Lower lobe of right lung (tissue), 2 donors: ENCODE measurements at regions not wholly inside any gene's neighbourhood (a gene's known extent, or its start where the extent isn't known, plus 50 kb on each side); places are given as distances from the start of the nearest gene placed in this dataset.
"Not testable (repeated sequence)": the region's sequence is repeated elsewhere in the genome, so short reads cannot be mapped to it uniquely, and the experiment has no call there.

Experiments
- ATAC-seq, 2 donors: fragments of 200-7000 bp; cut with Tn5 transposase; one replicate each; pipeline ENCODE4 v1.9.1; 2020 to 2022; ENCODE audit warnings: mild to moderate bottlenecking in 2 of 2, moderate library complexity in 2 of 2
- DNase-seq: peaks from one replicate; pipeline ENCODE4 v3.0.0-alpha.2; 2020
- H3K27ac ChIP-seq: fragments of 200-600 bp; one replicate; pipeline ENCODE4 v1.8.0; 2022
- H3K27me3 ChIP-seq: fragments of 200-600 bp; one replicate; pipeline ENCODE4 v1.8.0; 2022; ENCODE audit warnings: low read depth
- H3K36me3 ChIP-seq: fragments of 200-600 bp; one replicate; pipeline ENCODE4 v1.8.0; 2022; ENCODE audit warnings: mild to moderate bottlenecking
- H3K4me1 ChIP-seq: fragments of 200-600 bp; one replicate; pipeline ENCODE4 v1.8.0; 2022
- H3K4me3 ChIP-seq: fragments of 200-600 bp; one replicate; pipeline ENCODE4 v1.8.0; 2022; ENCODE audit warnings: mild to moderate bottlenecking
- H3K9me3 ChIP-seq: fragments of 200-600 bp; one replicate; pipeline ENCODE4 v1.8.0; 2022
- CTCF ChIP-seq: fragments of 200-600 bp; IDR thresholded peaks from one replicate; pipeline ENCODE4 v1.8.0; 2022; ENCODE audit warnings: antibody characterized with exemption, mild to moderate bottlenecking
- intact Hi-C: fragments of 100-400 bp; cut with DNase I; formaldehyde crosslinking; loops from one replicate; pipeline ENCODE4 v1.11.0; 2022
- donor health status: DM: no; HTN: yes; CAD: no; lungs with severe emphysema.

GRCh38 chr21:28018213-28018612 is 974.5 kb downstream of the LTN1 start:
- TF ChIP-seq CTCF: no peak
- no peak for ATAC-seq

GRCh38 chr21:28016571-28016970 is 976.1 kb downstream of the LTN1 start:
- ATAC-seq: no peak

More at GRCh38 chr21:28018213-28018612, 974.5 kb downstream of the LTN1 start:
- intact Hi-C loops: no loop called here
- Histone ChIP-seq H3K36me3 (no peaks in the 10 kb centered on the region), H3K27ac (no peak overlapping the region), H3K9me3 (no peaks in the 10 kb centered on the region), H3K4me1 (no peaks in the 10 kb centered on the region), H3K4me3 (no peak overlapping the region), H3K27me3 (no peaks in the 10 kb centered on the region)
- DNase-seq: no peak

GRCh38 chr21:28013123-28013522 is 979.6 kb downstream of the LTN1 start:
- ATAC-seq, H3K27ac ChIP-seq, H3K4me1 ChIP-seq, H3K9me3 ChIP-seq, H3K27me3 ChIP-seq, intact Hi-C loops, DNase-seq, H3K36me3 ChIP-seq, H3K4me3 ChIP-seq: not testable (repeated sequence)

More at GRCh38 chr21:28016571-28016970, 976.1 kb downstream of the LTN1 start:
- H3K4me1 ChIP-seq: no peaks in the 10 kb centered on the region
- no peaks in the 10 kb centered on the region for H3K36me3 ChIP-seq
- no peak for TF ChIP-seq CTCF
- intact Hi-C loops: no loop called here
- no peak overlapping the region for H3K27ac ChIP-seq
- H3K27me3 ChIP-seq: no peaks in the 10 kb centered on the region
- no peaks in the 10 kb centered on the region for H3K9me3 ChIP-seq
- no peak overlapping the region for H3K4me3 ChIP-seq
- no peak for DNase-seq

DNA sequence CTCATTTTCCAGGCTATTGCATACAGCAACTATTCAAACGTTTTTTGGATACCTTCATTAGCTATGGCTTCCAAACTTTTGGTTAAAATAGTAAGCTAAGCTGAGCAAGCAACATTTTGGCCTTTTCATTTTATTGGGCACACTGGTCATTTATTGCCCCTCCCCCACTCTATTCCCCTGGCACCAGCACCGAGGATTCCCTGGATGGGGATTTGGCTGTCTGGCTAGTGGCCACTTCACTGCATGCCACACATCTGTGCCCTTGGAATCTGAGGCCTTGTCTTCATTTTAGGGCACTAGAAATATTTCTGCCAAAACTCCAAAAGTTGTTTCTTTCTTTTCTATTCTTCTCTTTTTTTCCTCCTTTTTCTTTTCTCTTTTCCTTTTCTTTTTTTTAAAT is 980.7 kb downstream of the LTN1 start:
- intact Hi-C loops, H3K9me3 ChIP-seq, H3K4me1 ChIP-seq, H3K27ac ChIP-seq, H3K36me3 ChIP-seq, ATAC-seq, H3K4me3 ChIP-seq, DNase-seq, H3K27me3 ChIP-seq: not testable (repeated sequence)

DNA sequence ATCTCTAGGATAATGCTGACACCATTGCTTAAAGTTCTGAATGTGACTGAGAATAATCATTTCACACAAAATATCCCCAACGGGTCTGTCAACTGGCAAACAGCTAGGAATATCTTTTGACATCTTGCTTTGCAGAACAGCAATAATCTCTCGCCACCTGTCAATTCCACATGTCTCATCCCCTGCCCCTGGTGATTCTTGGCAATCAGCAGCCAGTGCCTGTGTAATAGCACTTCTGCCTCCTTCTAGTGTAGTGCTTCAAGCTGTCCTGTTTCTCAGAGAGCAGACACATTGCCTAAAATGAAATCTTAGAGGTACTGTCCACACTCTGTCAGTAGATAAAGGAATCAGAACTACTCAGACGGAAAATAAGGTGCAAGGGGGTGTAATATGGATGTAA is 984.4 kb downstream of the LTN1 start:
- H3K36me3 ChIP-seq, H3K9me3 ChIP-seq, DNase-seq, ATAC-seq, H3K27ac ChIP-seq, intact Hi-C loops, H3K27me3 ChIP-seq, H3K4me1 ChIP-seq, H3K4me3 ChIP-seq: not testable (repeated sequence)

GRCh38 chr21:28003627-28004026 is 989.0 kb downstream of the LTN1 start:
- H3K4me1 ChIP-seq, H3K27me3 ChIP-seq, intact Hi-C loops, ATAC-seq, H3K9me3 ChIP-seq, H3K27ac ChIP-seq, H3K4me3 ChIP-seq, H3K36me3 ChIP-seq, DNase-seq: not testable (repeated sequence)

DNA sequence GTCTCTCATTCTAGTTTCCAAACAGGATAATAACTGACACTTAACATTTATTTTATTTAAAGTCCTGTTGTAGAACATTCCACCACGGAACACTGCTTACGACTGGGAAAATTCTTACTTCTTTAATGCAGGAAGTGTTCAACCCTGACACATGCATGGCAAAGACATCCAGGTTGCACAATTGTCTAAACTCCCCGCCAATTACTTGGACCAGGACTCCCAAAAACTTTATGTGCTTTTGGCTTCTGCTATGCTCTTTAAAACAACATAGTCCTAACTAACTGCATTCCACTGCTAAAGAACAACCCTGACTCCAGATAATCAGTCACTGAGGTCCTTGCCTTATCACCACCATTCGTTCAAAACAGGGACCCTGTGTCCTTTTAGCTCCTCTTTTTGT is 995.8 kb downstream of the LTN1 start:
- H3K27ac ChIP-seq, ATAC-seq, DNase-seq, intact Hi-C loops, H3K4me3 ChIP-seq, H3K9me3 ChIP-seq, H3K27me3 ChIP-seq, H3K36me3 ChIP-seq, H3K4me1 ChIP-seq: not testable (repeated sequence)

GRCh38 chr21:27984663-27985325 is 1007.9 kb downstream of the LTN1 start:
- intact Hi-C loops, DNase-seq, ATAC-seq, H3K36me3 ChIP-seq, H3K27ac ChIP-seq, H3K27me3 ChIP-seq, H3K4me1 ChIP-seq, H3K4me3 ChIP-seq, H3K9me3 ChIP-seq: not testable (repeated sequence)

DNA sequence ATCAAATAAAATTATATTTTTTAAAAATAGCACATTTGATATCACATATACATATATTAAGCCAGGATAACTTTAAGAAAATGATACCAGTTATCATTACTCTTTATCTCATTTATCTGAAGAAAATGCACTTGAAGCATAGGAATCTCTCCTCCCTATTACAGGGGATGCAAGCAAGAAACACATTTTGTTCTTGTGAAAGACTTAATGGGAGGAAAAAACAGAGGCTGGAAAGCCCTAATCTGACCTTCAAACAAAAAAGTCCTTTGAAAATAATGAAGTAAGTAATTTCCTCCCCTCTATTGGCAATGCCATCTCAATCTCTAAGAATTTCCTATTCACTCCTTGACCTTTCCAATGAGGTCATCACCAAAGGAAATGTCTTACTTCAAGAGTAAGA is 1012.6 kb upstream of the ADAMTS5 start:
- intact Hi-C loops, H3K4me3 ChIP-seq, H3K4me1 ChIP-seq, DNase-seq, ATAC-seq, H3K9me3 ChIP-seq, H3K27me3 ChIP-seq, H3K36me3 ChIP-seq, H3K27ac ChIP-seq: not testable (repeated sequence)
